HG03095 (cell line): ENCODE measurements at regions not wholly inside any gene's neighbourhood (a gene's known extent, or its start where the extent isn't known, plus 50 kb on each side); places are given as distances from the start of the nearest gene placed in this dataset.
"Not testable (repeated sequence)": the region's sequence is repeated elsewhere in the genome, so short reads cannot be mapped to it uniquely, and the experiment has no call there.

Source experiments
- ATAC-seq: cut with Tn5 transposase; IDR thresholded peaks from one replicate; pipeline ENCODE4 v1.9.1; 2021; ENCODE audit warnings: moderate library complexity; ENCODE audit not compliant: unreplicated experiment

- no peak for ATAC-seq
These were observed 504.3 kb upstream of the CNTN3 start for GRCh38 chr3:75118779-75119178.

DNA sequence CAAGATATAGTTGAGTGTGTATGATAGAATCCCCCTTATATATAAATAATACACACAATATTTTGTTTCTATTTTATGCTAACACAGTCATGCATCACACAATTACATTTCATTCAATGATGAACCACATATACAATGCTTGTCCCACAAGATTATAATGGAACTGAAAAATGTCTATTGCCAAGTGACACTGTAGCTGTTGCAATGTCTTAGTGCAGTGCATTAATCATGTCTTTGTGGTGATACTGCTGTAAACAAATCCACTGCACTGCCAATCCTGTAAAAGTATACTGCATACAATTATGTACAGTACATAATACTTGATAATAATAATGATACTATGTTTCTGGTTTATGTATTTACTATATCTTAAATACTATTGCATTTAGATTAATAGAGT, 512.1 kb upstream of the CNTN3 start:
- no peak for ATAC-seq

GRCh38 chr3:75129101-75129500, 514.6 kb upstream of the CNTN3 start:
- no peak for ATAC-seq

DNA sequence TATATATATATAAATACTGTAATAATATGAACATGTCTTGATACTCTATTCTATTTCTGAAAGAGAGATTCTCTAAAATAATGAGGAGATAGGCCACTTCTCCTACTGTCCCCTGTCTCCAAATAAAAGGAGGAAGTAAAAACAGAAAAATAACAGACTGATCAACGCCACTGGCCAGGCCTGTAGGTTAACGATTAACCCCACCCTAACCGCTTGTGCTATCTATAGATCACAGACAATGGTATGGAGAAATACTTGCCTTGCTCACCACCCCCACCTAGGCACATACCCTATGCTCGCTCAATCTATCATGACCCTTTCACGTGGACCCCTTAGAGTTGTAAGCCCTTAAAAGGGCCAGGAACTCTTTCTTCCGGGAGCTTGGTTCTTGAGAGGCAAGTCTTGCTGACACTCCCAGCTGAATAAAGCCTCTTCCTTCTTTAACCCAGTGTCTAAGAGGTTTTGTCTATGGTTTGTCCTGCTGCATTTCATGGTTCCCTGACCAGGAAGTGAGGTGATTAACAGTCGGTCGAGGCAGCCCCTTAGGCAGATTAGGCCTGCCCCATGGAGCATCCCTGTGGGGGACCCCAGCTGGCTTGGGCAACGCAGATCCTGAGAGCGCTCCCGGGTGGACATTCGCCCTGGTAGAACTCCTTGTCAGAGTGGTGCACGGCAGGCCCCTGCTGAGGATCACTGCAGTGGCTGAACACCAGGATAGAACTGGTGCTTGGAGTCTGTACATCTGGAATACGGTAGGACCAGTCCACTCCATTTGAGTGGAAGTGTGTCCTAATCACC, 521.8 kb upstream of the CNTN3 start:
- no peak for ATAC-seq

DNA sequence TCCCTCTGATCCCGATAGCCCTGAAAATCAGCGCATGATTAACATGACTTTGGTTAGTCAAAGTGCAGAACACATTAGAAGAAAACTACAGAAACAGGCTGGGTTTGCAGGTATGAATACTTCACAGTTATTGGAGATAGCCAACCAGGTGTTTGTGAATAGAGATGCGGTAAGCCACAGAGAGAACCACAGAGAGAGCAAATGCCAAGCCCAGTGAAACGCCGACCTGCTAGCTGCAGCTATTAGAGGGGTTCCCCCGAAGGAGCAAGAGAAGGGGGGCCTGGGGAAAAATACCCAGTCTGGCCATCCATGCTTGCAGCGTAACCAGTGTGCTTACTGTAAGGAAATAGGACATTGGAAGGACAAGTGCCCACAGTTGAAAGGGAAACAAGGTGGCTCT, 523.9 kb upstream of the CNTN3 start:
- no peak for ATAC-seq

DNA sequence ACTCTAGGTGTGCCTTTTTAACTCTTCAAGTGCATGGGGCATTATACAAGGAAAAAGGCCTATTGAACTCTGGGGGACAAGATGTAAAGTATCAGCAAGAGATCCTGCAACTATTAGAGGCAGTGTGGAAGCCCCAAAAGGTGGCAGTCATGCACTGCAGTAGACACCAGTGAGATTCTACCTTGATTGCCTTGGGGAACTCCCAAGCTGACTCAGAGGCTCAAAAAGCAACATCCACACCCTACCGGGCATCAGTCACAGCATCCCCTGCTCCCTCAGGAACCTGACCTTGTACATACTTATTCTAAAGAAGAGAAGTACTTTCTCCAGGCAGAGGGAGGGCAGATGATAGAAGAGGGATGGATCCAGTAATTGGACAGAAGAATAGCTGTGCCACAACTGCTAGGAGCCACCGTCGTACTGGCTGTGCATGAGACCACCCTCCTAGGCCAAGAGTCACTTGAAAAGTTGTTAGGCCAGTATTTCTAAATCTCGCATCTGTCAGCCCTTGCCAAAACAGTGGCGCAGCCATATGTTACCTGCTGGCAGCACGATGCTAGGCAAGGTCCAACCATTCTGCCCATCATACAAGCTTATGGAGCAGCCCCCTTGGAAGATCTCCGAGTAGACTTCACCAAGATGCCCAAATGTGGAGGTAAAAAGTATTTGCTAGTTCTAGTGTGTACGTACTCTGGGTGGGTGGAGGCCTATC, 523.1 kb upstream of the FRG2C start:
- no peak for ATAC-seq

- no peak for ATAC-seq
These were observed 519.7 kb upstream of the FRG2C start for GRCh38 chr3:75144406-75144805.

DNA sequence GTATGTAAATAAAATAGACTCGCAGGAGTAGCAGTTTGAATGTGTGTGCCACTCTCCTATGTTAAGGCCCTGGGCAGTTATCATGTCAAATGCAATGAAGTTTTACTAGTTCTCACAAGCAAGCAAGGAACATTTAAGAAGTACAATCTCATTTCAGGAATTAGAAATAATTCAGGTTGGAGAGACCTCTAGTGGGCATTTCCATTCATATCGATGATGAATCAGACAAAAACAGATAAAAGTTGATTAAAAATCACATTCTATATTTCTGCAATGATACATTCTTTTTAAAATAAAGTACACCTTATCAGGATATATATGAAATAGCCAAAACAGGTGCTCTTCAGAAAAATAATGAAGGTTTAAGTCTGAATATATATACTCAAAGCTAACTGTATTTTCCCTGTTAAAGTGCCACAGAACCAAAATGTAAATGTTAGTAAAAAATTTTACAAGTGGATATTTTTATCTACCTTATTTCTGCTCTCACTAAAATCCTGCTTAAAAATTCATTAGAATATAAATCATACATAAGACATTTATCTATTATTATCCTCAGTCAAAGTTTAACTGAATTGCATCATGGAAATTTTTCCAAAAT, 492.4 kb upstream of the FRG2C start:
- ATAC-seq, result no peak

GRCh38 chr3:75176937-75177336, 487.2 kb upstream of the FRG2C start:
- no peak for ATAC-seq

- ATAC-seq, result peak; percentile 51
These were observed 483.7 kb upstream of the FRG2C start for GRCh38 chr3:75180235-75180944.

- no peak for ATAC-seq
These were observed 483.2 kb upstream of the FRG2C start for GRCh38 chr3:75180945-75181298.

- ATAC-seq, result no peak
These were observed 475.2 kb upstream of the FRG2C start for GRCh38 chr3:75188962-75189361.

- peak; percentile 68 for ATAC-seq
These were observed 471.9 kb upstream of the FRG2C start for GRCh38 chr3:75192146-75192616.

- ATAC-seq, result no peak
These were observed 470.3 kb upstream of the FRG2C start for GRCh38 chr3:75193797-75194196.

- not testable (repeated sequence) for ATAC-seq
These were observed 449.8 kb upstream of the FRG2C start for GRCh38 chr3:75214332-75214731.

DNA sequence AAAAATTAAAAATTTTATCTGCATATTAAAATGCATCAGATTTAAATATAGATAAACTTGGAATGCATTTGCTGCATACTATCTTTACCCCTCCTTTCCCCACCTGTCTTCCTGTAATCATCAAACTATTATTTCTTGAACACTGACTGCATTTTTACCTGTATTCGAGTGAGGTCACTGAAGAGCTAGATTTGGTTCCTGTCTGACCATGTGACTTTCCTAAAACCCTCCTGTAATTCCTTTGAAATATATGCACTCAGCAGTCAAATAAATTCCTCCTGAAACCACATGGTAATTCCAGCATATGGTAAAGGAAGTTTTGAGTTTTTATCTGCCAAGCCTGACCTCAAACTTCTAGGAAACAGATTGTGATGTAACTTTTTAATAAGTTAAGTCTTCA, 445.6 kb upstream of the FRG2C start:
- ATAC-seq, result no peak

DNA sequence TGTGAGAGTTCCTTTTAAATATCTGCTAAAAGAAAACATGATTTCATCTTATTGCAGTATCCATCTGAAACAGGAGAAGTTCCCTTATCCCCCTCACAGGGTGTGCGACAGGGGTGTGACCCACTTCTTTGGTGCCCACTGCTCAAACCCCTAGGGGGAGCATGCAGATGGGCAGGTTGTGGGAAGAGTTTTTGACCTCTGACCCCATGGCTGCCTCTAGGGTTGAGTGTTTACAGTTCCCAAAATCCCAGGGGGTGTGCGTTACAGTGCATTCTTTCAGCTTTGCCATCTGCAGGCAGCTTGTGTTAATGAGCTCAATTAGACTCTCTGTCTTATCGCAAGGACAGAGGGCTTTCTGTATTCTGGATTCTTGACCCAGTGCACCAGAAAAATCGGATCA, 443.2 kb upstream of the FRG2C start:
- no peak for ATAC-seq

GRCh38 chr3:75224412-75224811, 439.7 kb upstream of the FRG2C start:
- ATAC-seq, result no peak

- no peak for ATAC-seq
These were observed 431.9 kb upstream of the FRG2C start for GRCh38 chr3:75232216-75232615.

DNA sequence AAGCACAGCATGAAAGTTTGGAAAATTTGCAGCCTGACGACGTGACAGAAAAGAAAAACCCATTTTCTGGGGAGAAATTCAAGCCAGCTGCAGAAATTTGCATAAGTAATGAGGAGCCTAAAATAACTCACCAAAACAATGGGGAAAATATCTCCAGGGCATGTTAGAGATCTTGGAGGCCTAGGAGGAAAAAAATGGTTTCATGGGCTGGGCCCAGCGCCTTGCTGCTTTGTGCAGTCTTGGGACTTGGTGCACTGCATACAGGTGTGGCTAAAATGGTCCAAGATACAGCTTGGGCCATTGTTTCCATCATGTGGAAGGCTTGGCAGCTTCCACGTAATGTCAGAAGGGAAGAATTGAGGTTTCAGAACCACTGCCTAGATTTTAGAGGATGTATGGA, 428.5 kb upstream of the FRG2C start:
- no peak for ATAC-seq

DNA sequence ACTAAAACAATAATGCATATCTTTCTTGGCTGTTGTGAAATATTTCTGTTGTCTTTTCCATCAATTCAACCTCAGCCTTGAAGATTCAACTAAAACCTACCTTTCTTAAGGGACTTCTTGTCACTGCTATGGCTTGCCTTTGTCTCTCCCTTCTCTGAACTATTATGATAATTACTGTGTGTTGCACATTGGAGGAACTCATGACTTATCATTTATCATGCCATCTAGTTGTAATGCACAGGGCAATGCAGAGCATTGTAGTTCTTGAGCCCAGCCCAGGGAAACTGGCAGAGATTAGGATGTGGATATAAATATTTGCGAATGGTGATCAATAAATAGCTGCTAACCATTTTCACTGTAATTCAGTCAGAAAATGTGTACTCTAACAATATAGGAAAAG, 427.1 kb upstream of the FRG2C start:
- ATAC-seq, result no peak
